GM21360 (cell line): ENCODE measurements at regions not wholly inside any gene's neighbourhood (a gene's known extent, or its start where the extent isn't known, plus 50 kb on each side); places are given as distances from the start of the nearest gene placed in this dataset.

ENCODE experiments used
- ATAC-seq: cut with Tn5 transposase; IDR thresholded peaks from one replicate; pipeline ENCODE4 v1.9.1; 2021; ENCODE audit warnings: mild to moderate bottlenecking, moderate library complexity; ENCODE audit not compliant: unreplicated experiment

DNA sequence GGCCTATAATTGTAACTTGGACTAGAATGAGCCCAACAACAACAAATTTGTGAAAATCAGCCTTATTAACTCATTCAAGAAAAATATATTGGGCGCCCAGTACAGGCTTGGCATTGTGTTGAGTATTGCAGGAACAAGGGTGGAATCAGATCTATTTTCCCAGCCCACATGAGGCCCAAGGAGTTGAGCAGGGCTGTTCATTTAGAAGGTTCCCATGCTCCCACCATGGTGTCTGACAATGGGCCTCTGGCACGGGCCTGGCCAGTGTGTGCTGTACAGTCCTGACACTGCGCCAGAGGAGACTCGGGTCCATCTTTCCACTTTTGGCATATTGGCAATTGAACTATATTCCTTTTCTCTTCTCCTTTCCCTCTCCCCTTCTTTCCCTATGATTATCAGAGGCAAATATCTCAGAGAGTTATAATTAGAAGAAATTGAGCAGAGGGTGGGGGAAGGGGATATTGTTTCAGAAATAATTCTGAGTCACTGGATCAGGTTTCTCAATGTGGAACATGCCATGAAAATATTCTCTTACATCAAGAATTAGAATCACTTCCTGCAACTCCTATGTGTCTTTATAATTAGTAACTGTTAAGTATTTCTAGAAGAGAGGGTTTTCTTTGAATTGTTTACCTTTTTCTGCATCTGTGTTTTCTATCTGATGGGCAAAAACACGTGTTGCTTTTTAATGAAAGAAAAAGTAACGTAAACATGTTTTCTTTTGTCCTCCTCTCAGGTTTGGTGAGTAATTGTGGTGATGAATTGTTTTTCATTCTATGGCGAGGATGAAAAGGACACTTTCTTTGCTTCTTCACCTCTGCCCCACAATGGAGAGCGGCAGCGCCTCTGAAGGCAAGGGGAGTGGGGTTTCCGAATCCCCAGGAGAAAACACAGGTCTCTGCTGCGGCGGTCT, 209.4 kb downstream of the FOXA2 start:
- no peak for ATAC-seq

GRCh38 chr20:22374066-22374465, 210.3 kb downstream of the FOXA2 start:
- ATAC-seq, result no peak

GRCh38 chr20:22373164-22373895, 211.0 kb downstream of the FOXA2 start:
- no peak for ATAC-seq

DNA sequence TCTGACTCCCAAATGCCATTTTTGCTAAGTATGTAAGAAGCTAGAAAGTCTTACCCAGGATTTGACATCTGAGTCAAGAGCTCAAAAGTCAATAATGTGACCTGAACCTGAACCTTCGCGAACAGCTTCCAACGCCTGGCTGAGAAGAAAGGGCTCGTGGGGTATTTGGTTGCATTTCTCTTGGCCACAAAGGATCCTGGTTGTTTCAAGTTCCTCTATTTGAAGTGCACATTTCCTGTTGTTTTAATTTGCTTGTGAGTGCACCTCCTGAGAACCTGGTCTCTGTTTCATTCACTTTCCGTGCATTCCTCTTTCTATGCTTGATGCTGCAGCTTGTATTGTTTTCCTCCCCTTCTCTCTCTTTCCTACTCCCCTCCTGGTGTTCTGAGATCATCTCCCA, 212.5 kb downstream of the FOXA2 start:
- peak; percentile 90 for ATAC-seq

GRCh38 chr20:22370137-22370536, 214.2 kb downstream of the FOXA2 start:
- no peak for ATAC-seq

- no peak for ATAC-seq
Measured at GRCh38 chr20:22369100-22369499, 215.3 kb downstream of the FOXA2 start.

DNA sequence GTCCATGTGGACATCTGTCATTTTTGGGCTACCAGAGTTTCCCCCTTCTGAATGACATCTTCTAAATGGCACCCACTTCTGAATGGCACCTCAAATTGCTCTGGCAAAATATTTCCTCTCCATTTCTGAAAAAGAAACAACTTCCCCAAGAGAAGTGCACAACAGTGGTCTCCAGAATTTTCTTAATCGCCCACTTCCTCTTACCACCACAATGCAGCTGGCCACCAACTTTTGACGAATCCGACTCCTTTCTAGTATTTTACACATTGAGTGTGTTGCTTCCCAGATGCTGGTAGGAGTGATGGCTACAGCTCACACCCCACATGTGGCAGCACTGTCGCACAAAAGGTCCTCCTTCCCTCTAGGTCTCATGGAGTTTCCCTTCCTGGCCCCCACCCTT, 216.1 kb downstream of the FOXA2 start:
- no peak for ATAC-seq

DNA sequence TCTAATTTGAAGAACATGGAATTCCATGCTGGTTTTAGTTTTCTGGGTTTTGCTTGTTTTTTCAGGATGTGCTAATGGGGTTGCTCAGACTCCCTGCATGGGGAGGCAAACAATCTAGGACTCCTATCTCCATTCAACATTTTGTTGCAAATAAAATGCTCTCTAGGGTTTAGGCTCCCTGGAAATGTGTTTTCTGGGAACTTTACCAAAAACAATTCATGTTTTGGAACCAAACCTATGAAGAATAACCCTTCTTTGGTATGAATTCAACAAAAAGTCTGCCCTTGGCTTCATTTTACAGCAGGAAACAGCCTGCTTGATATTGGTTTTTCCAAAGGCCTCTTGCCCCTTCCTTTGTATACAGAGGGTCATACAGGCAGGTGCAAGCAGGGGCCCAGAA, 217.7 kb downstream of the FOXA2 start:
- no peak for ATAC-seq

GRCh38 chr20:22354647-22355046, 229.7 kb downstream of the FOXA2 start:
- no peak for ATAC-seq

DNA sequence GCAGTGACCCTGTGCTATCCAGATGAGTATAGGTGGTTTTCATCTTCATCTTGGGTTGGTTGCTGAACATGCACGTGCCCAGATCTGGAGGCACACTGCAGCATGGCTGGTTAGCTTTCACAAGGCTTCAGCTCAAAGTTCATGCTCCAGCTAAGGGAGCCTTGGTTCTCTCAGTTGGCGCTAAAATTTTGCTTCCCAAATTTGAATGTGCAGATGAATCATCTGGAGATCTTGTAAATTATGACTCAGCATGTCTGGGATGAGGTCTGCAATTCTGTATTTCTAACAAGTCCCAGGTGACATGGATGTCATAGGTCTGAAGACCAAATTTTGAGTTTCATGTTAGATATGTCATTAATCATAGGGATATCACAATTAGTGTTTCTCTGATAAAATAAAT, 230.8 kb downstream of the FOXA2 start:
- ATAC-seq, result no peak

DNA sequence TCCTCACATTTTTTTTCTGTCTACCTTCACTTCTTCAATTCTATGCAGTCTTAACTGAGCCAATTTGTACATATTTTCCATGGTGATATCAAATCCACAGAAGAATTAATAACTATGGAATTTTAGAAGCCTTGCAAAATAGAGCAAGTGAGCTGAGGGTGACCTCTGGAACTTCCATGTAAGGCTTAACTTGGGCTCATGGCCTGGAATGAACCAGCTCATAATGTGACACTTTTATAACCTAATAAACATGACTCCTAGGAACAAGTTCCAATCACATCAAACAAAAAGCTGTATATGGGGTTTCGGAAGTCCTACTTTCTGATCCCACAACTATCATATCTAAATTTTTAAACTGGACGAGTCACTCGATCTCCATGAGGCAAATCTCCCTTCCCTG, 232.4 kb downstream of the FOXA2 start:
- no peak for ATAC-seq

DNA sequence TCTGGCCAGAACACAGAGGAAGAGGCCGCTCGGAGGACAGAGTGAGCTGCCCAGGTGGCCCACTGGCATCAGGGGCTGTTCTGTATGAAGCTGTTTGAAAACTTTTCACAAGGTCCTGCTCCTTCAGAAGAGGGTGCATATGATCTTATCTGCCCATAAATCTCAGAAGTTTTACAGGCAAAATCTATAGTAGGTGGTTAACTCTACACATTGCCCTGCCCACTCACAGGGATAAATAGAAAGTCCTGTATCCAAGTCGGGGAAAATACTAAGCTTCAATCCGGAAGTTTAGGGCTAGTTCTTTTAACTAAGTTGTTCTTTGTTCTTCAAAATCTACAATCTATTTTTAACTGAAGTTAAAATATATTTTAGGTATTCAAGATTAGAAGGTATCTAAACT, 233.7 kb downstream of the FOXA2 start:
- ATAC-seq, result no peak

DNA sequence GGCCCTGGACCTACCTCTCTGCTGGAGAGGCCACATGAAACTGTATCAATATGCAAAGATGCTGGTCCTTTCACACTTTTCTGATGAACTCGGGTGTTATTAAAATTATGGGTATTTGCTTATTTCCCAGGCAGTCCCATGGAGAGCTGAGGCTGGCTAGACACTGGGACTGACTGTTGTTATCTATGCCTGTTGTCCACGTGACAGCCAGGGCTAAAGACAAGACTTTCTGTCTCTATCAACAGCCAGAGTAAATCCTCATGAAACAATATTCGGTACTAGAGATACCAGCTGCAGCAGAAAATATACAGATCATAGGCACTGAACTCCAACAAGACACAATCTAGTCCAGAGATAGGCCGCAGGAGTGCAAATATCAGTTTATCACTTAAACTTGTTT, 236.4 kb downstream of the FOXA2 start:
- ATAC-seq, result no peak

DNA sequence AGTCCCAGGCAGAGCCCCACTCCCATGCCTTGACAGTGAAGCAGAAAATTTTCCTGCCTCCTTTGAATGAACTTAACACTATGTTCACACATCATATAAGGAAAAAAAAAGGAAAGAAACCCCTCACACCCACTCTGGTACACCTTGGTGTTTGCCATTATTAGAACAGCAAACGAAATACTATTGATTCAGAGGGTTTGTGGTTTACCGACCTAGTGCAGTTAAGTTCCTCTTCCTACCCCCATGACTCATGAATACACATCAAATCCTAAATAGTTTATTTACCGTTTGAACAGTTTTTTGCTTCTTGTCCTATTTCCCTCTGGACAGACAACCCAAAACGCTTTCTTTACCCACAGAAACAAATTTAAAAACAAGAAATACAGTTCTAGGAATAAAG, 237.7 kb downstream of the FOXA2 start:
- no peak for ATAC-seq

- ATAC-seq, result no peak
Measured at GRCh38 chr20:22343612-22344011, 240.8 kb downstream of the FOXA2 start.

DNA sequence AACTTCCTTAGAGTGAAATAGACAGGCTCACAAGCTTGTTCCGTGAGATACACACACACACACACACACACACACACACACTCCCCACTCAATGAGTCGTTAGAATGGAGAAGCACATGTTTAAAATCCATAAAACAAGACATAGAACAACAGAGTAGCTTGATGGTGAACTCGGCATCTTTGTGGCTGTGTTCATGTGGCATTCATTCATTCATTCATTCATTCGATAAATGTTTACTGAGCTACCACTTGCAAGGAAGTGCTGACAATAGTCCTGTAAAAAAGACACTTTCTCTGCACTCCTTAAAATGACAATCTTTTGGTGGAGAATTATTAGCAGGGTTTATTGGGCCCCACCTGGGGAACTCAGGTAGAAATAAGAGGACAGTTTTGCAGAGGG, 242.0 kb downstream of the FOXA2 start:
- ATAC-seq, result no peak

GRCh38 chr20:22341508-22341907, 242.9 kb downstream of the FOXA2 start:
- no peak for ATAC-seq

DNA sequence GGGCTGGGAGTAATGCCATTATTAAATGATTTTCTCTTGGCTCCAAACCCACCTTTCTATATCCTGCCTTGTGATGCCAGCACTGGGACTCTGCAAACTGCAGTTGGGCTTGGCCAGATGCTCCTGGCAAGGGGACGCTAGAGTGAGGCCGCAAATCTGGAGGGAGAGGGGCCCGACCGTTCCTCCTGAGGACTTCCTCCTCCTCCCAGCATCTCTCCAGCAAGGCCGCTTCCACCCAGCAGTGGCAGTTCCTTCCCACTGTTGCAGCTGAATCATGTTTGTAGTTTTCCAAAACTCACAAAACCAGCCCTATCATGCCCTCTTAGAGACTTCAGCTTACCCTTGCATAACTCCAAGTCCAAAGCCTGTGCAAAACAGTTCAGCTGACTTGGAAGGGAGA, 244.4 kb downstream of the FOXA2 start:
- ATAC-seq, result no peak

DNA sequence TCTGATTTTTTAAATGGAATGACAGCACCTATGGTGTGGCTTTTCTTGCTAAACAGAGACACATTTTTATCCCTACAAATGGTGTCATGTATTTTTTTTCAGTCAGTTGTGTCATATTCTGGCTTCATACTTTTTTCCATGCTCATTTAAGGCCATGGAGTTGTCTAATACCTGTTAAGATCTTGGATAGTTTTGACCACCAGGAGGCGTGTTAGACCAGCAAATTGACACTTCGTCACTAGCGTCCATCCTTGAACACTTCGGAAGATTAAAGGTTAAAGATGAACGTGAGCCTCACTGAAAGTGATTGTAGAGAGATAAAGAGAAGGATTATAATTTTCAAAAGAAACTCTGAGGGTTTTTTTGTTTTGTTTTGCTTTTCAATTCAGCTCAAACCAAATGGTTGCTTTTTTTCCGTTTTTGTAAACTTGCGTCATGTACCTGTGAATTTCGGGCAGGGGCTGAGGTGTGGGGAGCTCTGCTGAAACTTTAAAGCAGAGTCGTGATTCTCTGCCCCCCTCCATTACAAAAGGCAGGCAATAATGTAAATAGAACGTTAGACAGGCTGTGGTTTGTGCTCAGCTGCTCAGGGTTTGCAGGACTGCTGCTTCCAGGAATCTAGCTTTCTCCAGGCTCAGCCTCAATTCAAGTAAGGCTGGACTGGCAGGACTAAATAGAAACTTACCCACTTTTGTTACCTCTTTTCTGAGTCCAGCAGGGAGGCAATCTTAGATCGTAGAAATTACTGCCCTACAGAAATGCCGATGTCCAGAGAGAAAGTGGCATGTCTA, 245.1 kb downstream of the FOXA2 start:
- no peak for ATAC-seq

DNA sequence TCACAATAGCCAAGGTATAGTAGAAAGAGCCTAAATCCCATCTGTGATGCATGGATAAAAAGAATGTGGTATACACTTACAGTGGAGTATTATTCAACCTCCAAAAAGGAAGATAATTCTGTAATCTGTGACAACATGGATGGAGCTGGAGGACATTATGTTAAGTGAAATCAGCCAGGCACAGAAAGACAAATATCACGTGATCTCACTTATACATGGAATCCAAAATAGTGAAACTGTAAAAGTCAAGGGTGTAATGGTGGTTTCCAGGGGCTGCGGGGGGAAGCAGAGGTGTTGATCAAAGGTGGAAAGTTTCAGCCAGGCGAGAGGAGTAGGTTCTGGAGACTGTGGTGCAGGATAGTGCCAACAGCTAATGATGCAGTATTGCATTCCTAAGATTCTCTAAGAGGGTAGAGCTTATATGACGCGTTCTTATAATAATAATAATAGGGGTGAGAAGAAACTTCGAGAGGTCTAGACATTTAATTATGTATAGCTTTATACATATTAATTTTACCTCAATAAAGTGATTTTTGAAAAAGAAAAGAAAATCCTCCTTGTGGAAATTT, 246.1 kb downstream of the FOXA2 start:
- ATAC-seq, result no peak

- ATAC-seq, result no peak
Measured at GRCh38 chr20:22335210-22335609, 249.2 kb downstream of the FOXA2 start.
